ENCODE measurements at regions not wholly inside any gene's neighbourhood (a gene's known extent, or its start where the extent isn't known, plus 50 kb on each side); places are given as distances from the start of the nearest gene placed in this dataset.

DNA sequence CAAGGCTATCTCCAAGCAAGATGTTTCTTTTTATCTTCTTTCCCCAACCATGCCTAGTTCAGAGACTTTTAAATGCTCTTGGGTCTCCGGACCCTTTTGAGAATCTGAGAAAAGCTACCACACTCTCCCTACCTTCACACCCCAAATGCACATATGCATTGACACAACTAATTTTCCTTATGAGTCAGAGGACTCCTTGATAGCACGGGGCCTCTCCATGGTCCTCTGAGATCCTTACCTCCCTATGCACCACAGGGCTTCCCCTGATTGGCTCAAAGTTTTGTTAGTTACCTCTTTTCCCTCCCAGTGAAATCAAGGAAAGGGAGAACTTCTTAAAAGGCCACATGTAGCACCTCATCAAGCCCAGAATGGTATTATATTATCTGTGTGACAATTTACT is 86.8 kb upstream of the ATP6AP2 start:
- Histone ChIP-seq H3K27ac (ENCODE audit: low read depth, low read length) (no peak overlapping the region), H3K4me1 (ENCODE audit: control insufficient read depth, insufficient read depth, low read length) (no peaks in the 10 kb centered on the region), H3K27me3 (ENCODE audit: control insufficient read depth, insufficient read depth, low read length, poor library complexity, severe bottlenecking) (no peaks in the 10 kb centered on the region), H3K4me3 (ENCODE audit: low read length) (no peak overlapping the region), H3K9ac (ENCODE audit: extremely low read depth, low read length, poor library complexity, severe bottlenecking) (no peak overlapping the region), H3K36me3 (ENCODE audit: control insufficient read depth, insufficient read depth, low read length) (no peaks in the 10 kb centered on the region), H3K9me3 (ENCODE audit: control insufficient read depth, low read length) (no peaks in the 10 kb centered on the region)
- no peaks in the 10 kb centered on the region for H3K27me3 Mint-ChIP-seq (ENCODE audit: insufficient read depth)
- no peak overlapping the region for H3K4me3 Mint-ChIP-seq
- H3K9me3 Mint-ChIP-seq: peaks cover 40% of the 10 kb centered on the region
- H3K4me1 Mint-ChIP-seq: peaks cover 4% of the 10 kb centered on the region
- 73% methylated on average over 2 of the region's 2 CpGs; no CpG with 5 or more reads in 1 of the 2 experiments for WGBS, 2 experiments (ENCODE audit: insufficient coverage in 1 of 2, insufficient read length in 1 of 2)
- H3K36me3 Mint-ChIP-seq (ENCODE audit: low read depth): no peaks in the 10 kb centered on the region
- TF ChIP-seq, protein P1, sequence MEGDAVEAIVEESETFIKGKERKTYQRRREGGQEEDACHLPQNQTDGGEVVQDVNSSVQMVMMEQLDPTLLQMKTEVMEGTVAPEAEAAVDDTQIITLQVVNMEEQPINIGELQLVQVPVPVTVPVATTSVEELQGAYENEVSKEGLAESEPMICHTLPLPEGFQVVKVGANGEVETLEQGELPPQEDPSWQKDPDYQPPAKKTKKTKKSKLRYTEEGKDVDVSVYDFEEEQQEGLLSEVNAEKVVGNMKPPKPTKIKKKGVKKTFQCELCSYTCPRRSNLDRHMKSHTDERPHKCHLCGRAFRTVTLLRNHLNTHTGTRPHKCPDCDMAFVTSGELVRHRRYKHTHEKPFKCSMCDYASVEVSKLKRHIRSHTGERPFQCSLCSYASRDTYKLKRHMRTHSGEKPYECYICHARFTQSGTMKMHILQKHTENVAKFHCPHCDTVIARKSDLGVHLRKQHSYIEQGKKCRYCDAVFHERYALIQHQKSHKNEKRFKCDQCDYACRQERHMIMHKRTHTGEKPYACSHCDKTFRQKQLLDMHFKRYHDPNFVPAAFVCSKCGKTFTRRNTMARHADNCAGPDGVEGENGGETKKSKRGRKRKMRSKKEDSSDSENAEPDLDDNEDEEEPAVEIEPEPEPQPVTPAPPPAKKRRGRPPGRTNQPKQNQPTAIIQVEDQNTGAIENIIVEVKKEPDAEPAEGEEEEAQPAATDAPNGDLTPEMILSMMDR (conservative IDR thresholded peaks at IDR 0.05): no peak
- H3K27ac Mint-ChIP-seq: no peak overlapping the region
- DNase-seq: no peak

DNA sequence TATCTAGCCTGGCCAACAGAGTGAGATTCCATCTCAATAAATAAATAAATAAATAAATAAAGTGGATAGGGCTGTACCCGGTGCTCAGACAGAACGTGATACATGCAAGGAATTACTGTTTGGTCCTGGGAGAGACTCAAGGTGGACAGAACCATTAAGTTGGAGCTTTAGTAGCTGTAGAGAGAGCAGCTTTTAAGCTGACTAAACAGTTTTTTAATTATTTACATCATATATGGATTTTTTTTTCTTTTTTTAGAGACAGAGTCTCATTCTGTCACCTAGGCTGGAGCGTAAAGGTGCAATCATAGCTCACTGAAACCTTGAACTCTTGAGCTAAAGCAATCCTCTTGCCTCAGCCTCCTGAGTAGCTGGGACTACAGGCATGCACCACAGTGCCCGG is 92.5 kb upstream of the ATP6AP2 start:
- WGBS, 2 experiments (ENCODE audit: insufficient coverage in 1 of 2, insufficient read length in 1 of 2): 100% methylated on average over 3 of the region's 4 CpGs; no CpG with 5 or more reads in 1 of the 2 experiments
- H3K4me1 ChIP-seq (ENCODE audit: control insufficient read depth, insufficient read depth, low read length): no peaks in the 10 kb centered on the region
- H3K4me3 Mint-ChIP-seq: no peak overlapping the region
- no peaks in the 10 kb centered on the region for H3K36me3 Mint-ChIP-seq (ENCODE audit: low read depth)
- no peaks in the 10 kb centered on the region for H3K9me3 ChIP-seq (ENCODE audit: control insufficient read depth, low read length)
- H3K4me1 Mint-ChIP-seq: peaks cover 12% of the 10 kb centered on the region
- no peak overlapping the region for H3K9ac ChIP-seq (ENCODE audit: extremely low read depth, low read length, poor library complexity, severe bottlenecking)
- peaks cover 1% of the 10 kb centered on the region for H3K27me3 Mint-ChIP-seq (ENCODE audit: insufficient read depth)
- TF ChIP-seq, protein P1 (conservative IDR thresholded peaks at IDR 0.05): no peak
- no peak for DNase-seq
- no peaks in the 10 kb centered on the region for H3K27me3 ChIP-seq (ENCODE audit: control insufficient read depth, insufficient read depth, low read length, poor library complexity, severe bottlenecking)
- no peak overlapping the region for H3K4me3 ChIP-seq (ENCODE audit: low read length)
- no peaks in the 10 kb centered on the region for H3K36me3 ChIP-seq (ENCODE audit: control insufficient read depth, insufficient read depth, low read length)
- peaks cover 46% of the 10 kb centered on the region for H3K9me3 Mint-ChIP-seq
- no peak overlapping the region for H3K27ac Mint-ChIP-seq
- no peak overlapping the region for H3K27ac ChIP-seq (ENCODE audit: low read depth, low read length)

DNA sequence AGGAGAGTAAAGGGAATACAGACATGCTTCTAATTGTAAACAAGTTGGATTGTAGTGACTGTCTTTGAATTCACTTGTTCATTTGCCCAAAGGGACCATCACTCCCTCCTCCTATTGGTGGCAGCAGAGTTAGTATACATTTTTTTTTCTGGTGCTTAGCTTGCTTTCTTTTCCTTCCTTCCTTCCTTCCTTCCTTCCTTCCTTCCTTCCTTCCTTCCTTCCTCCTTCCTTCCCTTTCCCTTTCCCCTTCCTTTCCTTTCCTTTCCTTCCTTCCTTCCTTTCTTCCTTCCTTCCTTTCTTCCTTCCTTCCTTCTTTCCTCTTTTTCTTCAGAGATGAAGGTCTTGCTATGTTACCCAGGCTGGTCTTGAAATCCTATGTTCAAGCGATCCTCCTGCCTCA is 94.8 kb upstream of the ATP6AP2 start:
- Mint-ChIP-seq H3K27ac (no peak overlapping the region), H3K27me3 (ENCODE audit: insufficient read depth) (peaks cover 1% of the 10 kb centered on the region), H3K4me1 (peaks cover 12% of the 10 kb centered on the region), H3K4me3 (no peak overlapping the region), H3K36me3 (ENCODE audit: low read depth) (no peaks in the 10 kb centered on the region), H3K9me3 (peaks cover 44% of the 10 kb centered on the region)
- Histone ChIP-seq H3K9ac (ENCODE audit: extremely low read depth, low read length, poor library complexity, severe bottlenecking) (no peak overlapping the region), H3K4me3 (ENCODE audit: low read length) (no peak overlapping the region), H3K27ac (ENCODE audit: low read depth, low read length) (no peak overlapping the region), H3K27me3 (ENCODE audit: control insufficient read depth, insufficient read depth, low read length, poor library complexity, severe bottlenecking) (no peaks in the 10 kb centered on the region), H3K4me1 (ENCODE audit: control insufficient read depth, insufficient read depth, low read length) (no peaks in the 10 kb centered on the region), H3K36me3 (ENCODE audit: control insufficient read depth, insufficient read depth, low read length) (no peaks in the 10 kb centered on the region), H3K9me3 (ENCODE audit: control insufficient read depth, low read length) (no peaks in the 10 kb centered on the region)
- 92% methylated on average over 1 of the region's 1 CpG; no CpG with 5 or more reads in 1 of the 2 experiments for WGBS, 2 experiments (ENCODE audit: insufficient coverage in 1 of 2, insufficient read length in 1 of 2)
- TF ChIP-seq, protein P1 (conservative IDR thresholded peaks at IDR 0.05): peak; percentile 15
- DNase-seq: no peak

All from endodermal cell (in vitro differentiated cells).